ENCODE measurements at regions not wholly inside any gene's neighbourhood (a gene's known extent, or its start where the extent isn't known, plus 50 kb on each side); places are given as distances from the start of the nearest gene placed in this dataset.

GRCh38 chr7:45992826-45993225, 71.8 kb upstream of the IGFBP3 start:
- H3K36me3 ChIP-seq, result no peaks in the 10 kb centered on the region
- no peaks in the 10 kb centered on the region for H3K27me3 ChIP-seq
- no peaks in the 10 kb centered on the region for H3K9me3 ChIP-seq
- TF ChIP-seq, protein P1, sequence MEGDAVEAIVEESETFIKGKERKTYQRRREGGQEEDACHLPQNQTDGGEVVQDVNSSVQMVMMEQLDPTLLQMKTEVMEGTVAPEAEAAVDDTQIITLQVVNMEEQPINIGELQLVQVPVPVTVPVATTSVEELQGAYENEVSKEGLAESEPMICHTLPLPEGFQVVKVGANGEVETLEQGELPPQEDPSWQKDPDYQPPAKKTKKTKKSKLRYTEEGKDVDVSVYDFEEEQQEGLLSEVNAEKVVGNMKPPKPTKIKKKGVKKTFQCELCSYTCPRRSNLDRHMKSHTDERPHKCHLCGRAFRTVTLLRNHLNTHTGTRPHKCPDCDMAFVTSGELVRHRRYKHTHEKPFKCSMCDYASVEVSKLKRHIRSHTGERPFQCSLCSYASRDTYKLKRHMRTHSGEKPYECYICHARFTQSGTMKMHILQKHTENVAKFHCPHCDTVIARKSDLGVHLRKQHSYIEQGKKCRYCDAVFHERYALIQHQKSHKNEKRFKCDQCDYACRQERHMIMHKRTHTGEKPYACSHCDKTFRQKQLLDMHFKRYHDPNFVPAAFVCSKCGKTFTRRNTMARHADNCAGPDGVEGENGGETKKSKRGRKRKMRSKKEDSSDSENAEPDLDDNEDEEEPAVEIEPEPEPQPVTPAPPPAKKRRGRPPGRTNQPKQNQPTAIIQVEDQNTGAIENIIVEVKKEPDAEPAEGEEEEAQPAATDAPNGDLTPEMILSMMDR (IDR thresholded peaks at IDR 0.05), result no peak
- TF ChIP-seq POLR2A (IDR thresholded peaks at IDR 0.05), result no peak
- no peak overlapping the region for H3K4me3 ChIP-seq (replicated peaks in 1 of 3)
- 78% methylated on average over 4 of the region's 4 CpGs for WGBS, 2 donors
- no peaks in the 10 kb centered on the region for H3K4me1 ChIP-seq
- no peak for DNase-seq
- H3K27ac ChIP-seq, result no peak overlapping the region
- intact Hi-C loops (cut with DNase I), result no loop called here

- 64 to 82% methylated on average over 3 of the region's 3 CpGs for WGBS, 2 donors
These were observed 69.2 kb upstream of the IGFBP3 start for GRCh38 chr7:45990276-45990675.

GRCh38 chr7:45988405-45989057, 67.5 kb upstream of the IGFBP3 start:
- TF ChIP-seq, protein P1 (IDR thresholded peaks at IDR 0.05), result no peak
- no peak for TF ChIP-seq POLR2A (IDR thresholded peaks at IDR 0.05)
- intact Hi-C loops (cut with DNase I), result no loop called here
- H3K9me3 ChIP-seq, result no peaks in the 10 kb centered on the region
- DNase-seq, result no peak
- no peaks in the 10 kb centered on the region for H3K27me3 ChIP-seq
- 83 to 93% methylated on average over 9 of the region's 9 CpGs for WGBS, 2 donors
- no peak overlapping the region for H3K4me3 ChIP-seq (replicated peaks in 1 of 3)
- no peaks in the 10 kb centered on the region for H3K36me3 ChIP-seq
- H3K4me1 ChIP-seq, result no peaks in the 10 kb centered on the region
- no peak overlapping the region for H3K27ac ChIP-seq

More at GRCh38 chr7:45990276-45990675, 69.2 kb upstream of the IGFBP3 start:
- no peak overlapping the region for H3K27ac ChIP-seq
- H3K36me3 ChIP-seq, result no peaks in the 10 kb centered on the region
- H3K4me3 ChIP-seq (replicated peaks in 1 of 3), result no peak overlapping the region
- DNase-seq, result no peak
- TF ChIP-seq, protein P1 (IDR thresholded peaks at IDR 0.05), result no peak
- TF ChIP-seq POLR2A (IDR thresholded peaks at IDR 0.05), result no peak
- no peaks in the 10 kb centered on the region for H3K27me3 ChIP-seq
- no peaks in the 10 kb centered on the region for H3K9me3 ChIP-seq
- intact Hi-C loops (cut with DNase I), result no loop called here
- no peaks in the 10 kb centered on the region for H3K4me1 ChIP-seq

- 63 to 73% methylated on average over 14 of the region's 14 CpGs for WGBS, 2 donors
- Histone ChIP-seq H3K9me3 (no peaks in the 10 kb centered on the region), H3K27ac (no peak overlapping the region), H3K4me3 (replicated peaks in 1 of 3) (no peak overlapping the region), H3K27me3 (no peaks in the 10 kb centered on the region), H3K36me3 (no peaks in the 10 kb centered on the region), H3K4me1 (no peaks in the 10 kb centered on the region)
- TF ChIP-seq POLR2A (IDR thresholded peaks at IDR 0.05), result no peak
- TF ChIP-seq, protein P1 (IDR thresholded peaks at IDR 0.05), result no peak
- intact Hi-C loops (cut with DNase I), result no loop called here
- DNase-seq, result no peak
These were observed 66.6 kb upstream of the IGFBP3 start for GRCh38 chr7:45987521-45988290.

Data from thyroid gland (tissue), 4 donors.